ENCODE measurements at regions not wholly inside any gene's neighbourhood (a gene's known extent, or its start where the extent isn't known, plus 50 kb on each side); places are given as distances from the start of the nearest gene placed in this dataset.

GRCh38 chr5:67378256-67378655 lies 181.7 kb upstream of the CD180 start:
- no peak overlapping the region for H3K4me3 ChIP-seq (ENCODE audit: low read depth, low read length)
- H3K27ac ChIP-seq (ENCODE audit: extremely low read depth, low read depth, low read length) = no peak overlapping the region
- POLR2A ChIA-PET = no interaction called here
- CTCF ChIA-PET = no interaction called here
- H3K36me3 ChIP-seq (ENCODE audit: control insufficient read depth in 2 of 2, insufficient read depth in 1 of 2, low read length in 2 of 2) = no peaks in the 10 kb centered on the region
- H3K9me3 ChIP-seq (ENCODE audit: control insufficient read depth, insufficient read depth, low read depth, low read length) = no peaks in the 10 kb centered on the region
- H3K4me1 ChIP-seq (ENCODE audit: control insufficient read depth, insufficient read depth, low read length) = no peaks in the 10 kb centered on the region
- TF ChIP-seq ZNF747 (tag by site-specific recombination; IDR thresholded peaks at IDR 0.05) = no peak
- no peak for TF ChIP-seq ZBTB20 (tag by site-specific recombination; IDR thresholded peaks at IDR 0.05)
- no peak for TF ChIP-seq ZNF274 (IDR thresholded peaks at IDR 0.05; ENCODE audit: low read length)
- no peak for TF ChIP-seq ZNF274 (tag by site-specific recombination; IDR thresholded peaks at IDR 0.05; ENCODE audit: borderline replicate concordance)
- no peak for TF ChIP-seq ZNF266 (tag by site-specific recombination; IDR thresholded peaks at IDR 0.05; ENCODE audit: low read depth)
- TF ChIP-seq ZNF280D (tag by site-specific recombination; IDR thresholded peaks at IDR 0.05) = no peak
- no peak for TF ChIP-seq ZNF529 (tag by site-specific recombination; IDR thresholded peaks at IDR 0.05; ENCODE audit: insufficient replicate concordance)
- no peak for TF ChIP-seq ZNF501 (tag by site-specific recombination; IDR thresholded peaks at IDR 0.05)

GRCh38 chr5:67377631-67378030 lies 181.0 kb upstream of the CD180 start:
- TF ChIP-seq ZNF549 (tag by site-specific recombination; IDR thresholded peaks at IDR 0.05) = no peak
- TF ChIP-seq ZNF324 (tag by site-specific recombination; IDR thresholded peaks at IDR 0.05) = no peak
- TF ChIP-seq ZNF560 (tag by site-specific recombination; IDR thresholded peaks at IDR 0.05; ENCODE audit: borderline replicate concordance) = no peak
- TF ChIP-seq ZBTB20 (tag by site-specific recombination; IDR thresholded peaks at IDR 0.05) = no peak
- no peak for TF ChIP-seq ZNF639 (tag by site-specific recombination; IDR thresholded peaks at IDR 0.05)
- no peak for TF ChIP-seq ZNF121 (tag by site-specific recombination; IDR thresholded peaks at IDR 0.05)
- no peak for TF ChIP-seq GFI1B (tag by site-specific recombination; IDR thresholded peaks at IDR 0.05)
- no peak for TF ChIP-seq ZNF561 (tag by site-specific recombination; IDR thresholded peaks at IDR 0.05; ENCODE audit: borderline replicate concordance)
- no peak for TF ChIP-seq ZSCAN16 (tag by site-specific recombination; IDR thresholded peaks at IDR 0.05)
- no peak for TF ChIP-seq ZNF350 (tag by site-specific recombination; IDR thresholded peaks at IDR 0.05)
- H3K27ac ChIP-seq (ENCODE audit: extremely low read depth, low read depth, low read length) = no peak overlapping the region
- no peaks in the 10 kb centered on the region for H3K36me3 ChIP-seq (ENCODE audit: control insufficient read depth in 2 of 2, insufficient read depth in 1 of 2, low read length in 2 of 2)
- ChIA-PET POLR2A (no interaction called here), CTCF (interaction anchor here (0.5 kb wide), 1 partner anchor 209 kb away, joined by 4 read pairs; no protein-coding TSS in a partner anchor)
- H3K4me1 ChIP-seq (ENCODE audit: control insufficient read depth, insufficient read depth, low read length) = no peaks in the 10 kb centered on the region
- no peaks in the 10 kb centered on the region for H3K9me3 ChIP-seq (ENCODE audit: control insufficient read depth, insufficient read depth, low read depth, low read length)
- H3K4me3 ChIP-seq (ENCODE audit: low read depth, low read length) = no peak overlapping the region

GRCh38 chr5:67375606-67376005 lies 179.0 kb upstream of the CD180 start:
- Histone ChIP-seq H3K4me1 (ENCODE audit: control insufficient read depth, insufficient read depth, low read length) (no peaks in the 10 kb centered on the region), H3K27ac (ENCODE audit: extremely low read depth, low read depth, low read length) (no peak overlapping the region), H3K9me3 (ENCODE audit: control insufficient read depth, insufficient read depth, low read depth, low read length) (no peaks in the 10 kb centered on the region), H3K4me3 (ENCODE audit: low read depth, low read length) (no peak overlapping the region), H3K36me3 (ENCODE audit: control insufficient read depth in 2 of 2, insufficient read depth in 1 of 2, low read length in 2 of 2) (no peaks in the 10 kb centered on the region)
- ChIA-PET CTCF (no interaction called here), POLR2A (no interaction called here)
- TF ChIP-seq ZNF280C (tag by site-specific recombination; IDR thresholded peaks at IDR 0.05) = no peak
- no peak for TF ChIP-seq ZNF791 (tag by site-specific recombination; IDR thresholded peaks at IDR 0.05)
- no peak for TF ChIP-seq ZNF639 (tag by site-specific recombination; IDR thresholded peaks at IDR 0.05)
- no peak for TF ChIP-seq ZNF175 (tag by site-specific recombination; IDR thresholded peaks at IDR 0.05)
- TF ChIP-seq ZNF302 (tag by site-specific recombination; IDR thresholded peaks at IDR 0.05; ENCODE audit: low read depth) = no peak
- no peak for TF ChIP-seq ZNF26 (tag by site-specific recombination; IDR thresholded peaks at IDR 0.05)

All from HEK293 (cell line).